K562 (cell line): ENCODE measurements at regions not wholly inside any gene's neighbourhood (a gene's known extent, or its start where the extent isn't known, plus 50 kb on each side); places are given as distances from the start of the nearest gene placed in this dataset.

Experiments used
- CBFA2T3 ChIP-seq: fragments of 450-650 bp; IDR thresholded peaks from 2 replicates; pipeline ENCODE4 v1.6.1; 2017
- EWSR1 ChIP-seq: fragments of 450-650 bp; IDR thresholded peaks from 2 replicates; pipeline ENCODE4 v1.6.1; 2018; ENCODE audit warnings: borderline replicate concordance, mild to moderate bottlenecking, low read depth, moderate library complexity; ENCODE audit not compliant: partially characterized antibody
- FOXK1 ChIP-seq: sonication (generic); formaldehyde crosslinking; IDR thresholded peaks from 2 replicates; pipeline ENCODE4 v1.8.0; 2022; ENCODE audit warnings: missing genetic modification reagents, mild to moderate bottlenecking, borderline replicate concordance
- MYBL2 ChIP-seq, 2 experiments: fragments of 450-650 bp in 1 of 2; sonication (generic) in 1 of 2; formaldehyde crosslinking in 1 of 2; IDR thresholded peaks; 2 replicates each; pipeline versions ENCODE4 v1.6.1 to v1.8.1; 2017 to 2022; ENCODE audit warnings: borderline replicate concordance in 1 of 2, inconsistent platforms in 1 of 2, low read depth in 1 of 2, mild to moderate bottlenecking in 1 of 2, missing genetic modification reagents in 1 of 2, moderate library complexity in 1 of 2
- NR2F6 ChIP-seq: fragments of 450-650 bp; formaldehyde crosslinking; IDR thresholded peaks from 2 replicates; pipeline ENCODE4 v1.4.0; 2020; ENCODE audit warnings: mild to moderate bottlenecking
- SMAD2 ChIP-seq: fragments of 150-350 bp; IDR thresholded peaks from 2 replicates; pipeline ENCODE4 v1.6.1; 2014; ENCODE audit warnings: low read depth, mild to moderate bottlenecking, low read length
- SMARCA4 ChIP-seq: fragments of 450-650 bp; IDR thresholded peaks from 2 replicates; pipeline ENCODE4 v1.6.1; 2016
- SNRNP70 ChIP-seq: fragments of 200-400 bp; formaldehyde crosslinking; optimal IDR thresholded peaks from 2 replicates; pipeline ENCODE3; 2017; ENCODE audit warnings: low read depth, low read length
- STAT5B ChIP-seq: fragments of 250-450 bp; sonication (Bioruptor Pico); IDR thresholded peaks from 2 replicates; pipeline ENCODE4 v1.8.0; 2021; ENCODE audit warnings: mild to moderate bottlenecking, inconsistent platforms
- STAT6 ChIP-seq: sonication (generic); formaldehyde crosslinking; IDR thresholded peaks from 2 replicates; pipeline ENCODE4 v1.8.1; 2023; ENCODE audit warnings: mild to moderate bottlenecking, missing genetic modification reagents
- TCF15 ChIP-seq: fragments of 250-450 bp; sonication (Bioruptor Pico); IDR thresholded peaks from 2 replicates; pipeline ENCODE4 v1.8.0; 2022; ENCODE audit warnings: moderate library complexity, mild to moderate bottlenecking, inconsistent platforms
- TCFL5 ChIP-seq: fragments of 250-450 bp; sonication (Bioruptor Pico); conservative IDR thresholded peaks from 2 replicates; pipeline ENCODE4 v1.6.1; 2021; ENCODE audit warnings: mild to moderate bottlenecking, moderate library complexity, matching md5 sums
- ZBTB17 ChIP-seq: fragments of 450-650 bp; formaldehyde crosslinking; IDR thresholded peaks from 2 replicates; pipeline ENCODE4 v1.4.0; 2020; ENCODE audit warnings: mild to moderate bottlenecking
- ZNF584 ChIP-seq: fragments of 200-800 bp; sonication (Bioruptor generic); IDR thresholded peaks from 2 replicates; pipeline ENCODE4 v1.6.1; 2016; ENCODE audit warnings: low read depth, mild to moderate bottlenecking, missing genetic modification characterization, missing compliant biosample characterization
- ZNF766 ChIP-seq: fragments of 200-800 bp; sonication (Bioruptor generic); conservative IDR thresholded peaks from 2 replicates; pipeline ENCODE4 v1.6.1; 2016; ENCODE audit warnings: missing genetic modification characterization, missing compliant biosample characterization
- TF ChIP-seq, protein P1 (sequence below), 2 experiments: fragments of 450-650 bp; formaldehyde crosslinking in 1 of 2; IDR thresholded peaks; 2 replicates each; pipeline versions ENCODE4 v1.4.0 to v1.6.1; 2014 to 2020; ENCODE audit warnings: mild to moderate bottlenecking in 2 of 2, borderline replicate concordance in 1 of 2, low read depth in 1 of 2

GRCh38 chr6:26187981-26188635 is 100.9 kb downstream of the HFE start (continued):
- TF ChIP-seq EWSR1 (no peak), SMARCA4 (no peak), CBFA2T3 (no peak), SMAD2 (no peak), NR2F6 (CRISPR knock-in tag) (no peak), ZBTB17 (no peak), ZNF766 (CRISPR knock-in tag) (0 out of 2 replicates have a peak, but pooled peaks have one; percentile 12), FOXK1 (CRISPR knock-in tag) (no peak), SNRNP70 (no peak), STAT5B (CRISPR knock-in tag) (peak; percentile 61; the same call in 1 of the 2 replicates), ZNF584 (CRISPR knock-in tag) (no peak; the same call in 1 of the 2 replicates), TCFL5 (CRISPR knock-in tag) (no peak), MYBL2 (IDR thresholded peaks at IDR 0.05; ENCODE audit: low read depth) (peak; percentile 84), MYBL2 (CRISPR knock-in tag; IDR thresholded peaks at IDR 0.05; ENCODE audit: borderline replicate concordance) (no peak), STAT6 (CRISPR knock-in tag) (no peak), TCF15 (no peak)
- TF ChIP-seq, protein P1, sequence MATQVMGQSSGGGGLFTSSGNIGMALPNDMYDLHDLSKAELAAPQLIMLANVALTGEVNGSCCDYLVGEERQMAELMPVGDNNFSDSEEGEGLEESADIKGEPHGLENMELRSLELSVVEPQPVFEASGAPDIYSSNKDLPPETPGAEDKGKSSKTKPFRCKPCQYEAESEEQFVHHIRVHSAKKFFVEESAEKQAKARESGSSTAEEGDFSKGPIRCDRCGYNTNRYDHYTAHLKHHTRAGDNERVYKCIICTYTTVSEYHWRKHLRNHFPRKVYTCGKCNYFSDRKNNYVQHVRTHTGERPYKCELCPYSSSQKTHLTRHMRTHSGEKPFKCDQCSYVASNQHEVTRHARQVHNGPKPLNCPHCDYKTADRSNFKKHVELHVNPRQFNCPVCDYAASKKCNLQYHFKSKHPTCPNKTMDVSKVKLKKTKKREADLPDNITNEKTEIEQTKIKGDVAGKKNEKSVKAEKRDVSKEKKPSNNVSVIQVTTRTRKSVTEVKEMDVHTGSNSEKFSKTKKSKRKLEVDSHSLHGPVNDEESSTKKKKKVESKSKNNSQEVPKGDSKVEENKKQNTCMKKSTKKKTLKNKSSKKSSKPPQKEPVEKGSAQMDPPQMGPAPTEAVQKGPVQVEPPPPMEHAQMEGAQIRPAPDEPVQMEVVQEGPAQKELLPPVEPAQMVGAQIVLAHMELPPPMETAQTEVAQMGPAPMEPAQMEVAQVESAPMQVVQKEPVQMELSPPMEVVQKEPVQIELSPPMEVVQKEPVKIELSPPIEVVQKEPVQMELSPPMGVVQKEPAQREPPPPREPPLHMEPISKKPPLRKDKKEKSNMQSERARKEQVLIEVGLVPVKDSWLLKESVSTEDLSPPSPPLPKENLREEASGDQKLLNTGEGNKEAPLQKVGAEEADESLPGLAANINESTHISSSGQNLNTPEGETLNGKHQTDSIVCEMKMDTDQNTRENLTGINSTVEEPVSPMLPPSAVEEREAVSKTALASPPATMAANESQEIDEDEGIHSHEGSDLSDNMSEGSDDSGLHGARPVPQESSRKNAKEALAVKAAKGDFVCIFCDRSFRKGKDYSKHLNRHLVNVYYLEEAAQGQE (IDR thresholded peaks at IDR 0.05; ENCODE audit: borderline replicate concordance) = peak; percentile 79
- TF ChIP-seq, protein P1 (CRISPR knock-in tag; IDR thresholded peaks at IDR 0.05; ENCODE audit: low read depth) = no peak
